ENCODE measurements at regions not wholly inside any gene's neighbourhood (a gene's known extent, or its start where the extent isn't known, plus 50 kb on each side); places are given as distances from the start of the nearest gene placed in this dataset.

DNA sequence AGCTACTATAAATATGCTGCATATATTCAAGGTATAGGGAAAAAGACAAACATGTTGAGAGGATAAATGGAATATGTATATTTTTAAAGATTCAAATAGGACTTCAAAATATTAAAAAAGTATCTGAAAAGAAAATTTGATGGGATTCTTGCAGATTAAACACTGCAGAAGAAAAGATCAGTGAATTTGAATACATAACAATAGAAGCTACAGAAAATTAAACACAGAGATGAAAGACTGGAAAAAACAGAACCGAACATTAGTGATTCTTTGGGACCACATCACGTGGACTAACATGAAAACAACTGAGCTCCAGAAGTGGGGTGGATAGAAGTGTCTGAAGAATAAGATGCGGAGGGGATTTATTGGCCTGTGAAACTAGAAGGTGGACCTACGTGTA lies 217.2 kb downstream of the RFC3 start:
- TF ChIP-seq, protein P1, sequence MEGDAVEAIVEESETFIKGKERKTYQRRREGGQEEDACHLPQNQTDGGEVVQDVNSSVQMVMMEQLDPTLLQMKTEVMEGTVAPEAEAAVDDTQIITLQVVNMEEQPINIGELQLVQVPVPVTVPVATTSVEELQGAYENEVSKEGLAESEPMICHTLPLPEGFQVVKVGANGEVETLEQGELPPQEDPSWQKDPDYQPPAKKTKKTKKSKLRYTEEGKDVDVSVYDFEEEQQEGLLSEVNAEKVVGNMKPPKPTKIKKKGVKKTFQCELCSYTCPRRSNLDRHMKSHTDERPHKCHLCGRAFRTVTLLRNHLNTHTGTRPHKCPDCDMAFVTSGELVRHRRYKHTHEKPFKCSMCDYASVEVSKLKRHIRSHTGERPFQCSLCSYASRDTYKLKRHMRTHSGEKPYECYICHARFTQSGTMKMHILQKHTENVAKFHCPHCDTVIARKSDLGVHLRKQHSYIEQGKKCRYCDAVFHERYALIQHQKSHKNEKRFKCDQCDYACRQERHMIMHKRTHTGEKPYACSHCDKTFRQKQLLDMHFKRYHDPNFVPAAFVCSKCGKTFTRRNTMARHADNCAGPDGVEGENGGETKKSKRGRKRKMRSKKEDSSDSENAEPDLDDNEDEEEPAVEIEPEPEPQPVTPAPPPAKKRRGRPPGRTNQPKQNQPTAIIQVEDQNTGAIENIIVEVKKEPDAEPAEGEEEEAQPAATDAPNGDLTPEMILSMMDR (IDR thresholded peaks at IDR 0.05), result no peak
- TF ChIP-seq ZFX (IDR thresholded peaks at IDR 0.05; ENCODE audit: borderline replicate concordance), result no peak
- no peak overlapping the region for H3K27ac ChIP-seq

- H3K27ac ChIP-seq, result no peak overlapping the region
- no peak for TF ChIP-seq ZFX (IDR thresholded peaks at IDR 0.05; ENCODE audit: borderline replicate concordance)
- TF ChIP-seq, protein P1 (IDR thresholded peaks at IDR 0.05), result no peak
Observed at GRCh38 chr13:34035676-34036325, 217.9 kb downstream of the RFC3 start.

DNA sequence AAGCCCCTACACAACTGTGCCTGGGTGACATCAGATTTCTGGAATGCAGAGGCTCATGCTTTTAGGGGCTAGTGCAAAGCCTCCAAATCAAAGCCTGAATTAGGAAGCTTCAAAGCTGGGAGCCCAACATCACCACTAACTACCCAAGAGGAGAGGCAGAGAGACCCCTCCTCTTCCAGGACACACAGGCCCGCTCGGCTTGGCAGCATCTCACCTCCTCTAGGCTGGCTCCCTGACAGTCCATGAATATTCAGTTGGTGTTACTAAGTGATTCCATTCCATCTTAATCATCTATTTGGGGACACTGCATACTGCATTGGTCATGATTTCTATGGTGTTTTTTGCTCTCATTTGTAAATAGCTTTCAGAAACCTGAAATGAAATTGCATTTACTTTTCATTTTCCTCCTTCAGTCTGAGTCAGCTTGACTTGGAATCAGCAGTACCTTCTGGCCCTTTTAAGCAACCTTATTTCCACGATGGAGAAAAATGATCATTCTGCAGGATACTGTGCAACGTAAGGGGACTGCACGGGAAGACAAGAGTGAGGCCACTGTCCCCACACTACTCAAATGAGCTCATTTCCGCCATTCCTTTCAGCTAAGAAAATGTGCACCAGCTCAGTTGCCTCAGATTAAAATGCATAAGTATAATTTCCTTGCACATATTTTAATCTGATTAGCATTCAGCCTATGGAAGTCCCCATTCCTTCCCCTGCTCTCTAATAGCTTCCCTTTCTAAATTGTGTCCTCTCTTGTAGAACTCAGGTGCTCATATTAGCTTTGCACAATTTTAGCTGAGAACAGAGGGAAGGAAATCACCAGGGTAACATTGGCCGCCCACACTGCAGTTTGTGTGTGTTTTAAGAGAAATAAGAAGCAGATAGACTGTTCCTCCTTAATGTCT lies 219.9 kb downstream of the RFC3 start:
- no peak overlapping the region for H3K27ac ChIP-seq

DNA sequence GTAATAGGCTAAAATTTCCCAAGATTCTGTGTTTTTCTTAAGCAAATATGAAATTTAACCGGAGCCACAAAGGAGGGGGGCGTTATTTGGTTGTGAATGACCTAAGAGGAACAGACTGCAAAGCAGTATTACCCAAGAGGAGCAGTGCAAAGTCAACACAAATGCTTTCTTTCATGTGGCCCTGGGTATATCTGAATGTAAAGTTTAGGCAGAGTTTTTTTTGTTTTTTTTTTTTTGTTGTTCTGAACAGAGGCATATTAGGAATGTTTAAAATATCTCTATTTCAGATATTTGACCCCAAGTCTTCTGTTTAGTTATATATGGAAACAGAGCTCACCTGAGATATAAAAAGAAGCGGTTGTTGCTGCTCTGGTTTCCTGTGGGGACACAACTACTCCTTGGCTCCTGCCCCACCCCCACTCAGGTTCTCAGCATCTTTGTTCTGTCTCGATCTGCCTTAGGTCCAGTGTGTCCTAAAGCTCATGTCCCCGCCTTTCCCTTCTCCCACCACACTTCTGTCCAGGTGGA lies 220.7 kb downstream of the RFC3 start:
- H3K27ac ChIP-seq, result no peak overlapping the region
- no peak for TF ChIP-seq ZFX (IDR thresholded peaks at IDR 0.05; ENCODE audit: borderline replicate concordance)
- TF ChIP-seq, protein P1 (IDR thresholded peaks at IDR 0.05), result no peak

More for the DNA sequence above, 219.9 kb downstream of the RFC3 start:
- TF ChIP-seq ZFX (IDR thresholded peaks at IDR 0.05; ENCODE audit: borderline replicate concordance), result no peak
- TF ChIP-seq, protein P1 (IDR thresholded peaks at IDR 0.05), result no peak

- TF ChIP-seq ZFX (IDR thresholded peaks at IDR 0.05; ENCODE audit: borderline replicate concordance), result no peak
- TF ChIP-seq, protein P1 (IDR thresholded peaks at IDR 0.05), result no peak
Observed at GRCh38 chr13:34039678-34040077, 221.7 kb downstream of the RFC3 start.

GRCh38 chr13:34040863-34041262 lies 222.9 kb downstream of the RFC3 start:
- no peak for TF ChIP-seq ZFX (IDR thresholded peaks at IDR 0.05; ENCODE audit: borderline replicate concordance)
- TF ChIP-seq, protein P1 (IDR thresholded peaks at IDR 0.05), result no peak
- no peak overlapping the region for H3K27ac ChIP-seq

More at GRCh38 chr13:34039678-34040077, 221.7 kb downstream of the RFC3 start:
- no peak overlapping the region for H3K27ac ChIP-seq

All from 22Rv1 (cell line).